ENCODE measurements at regions not wholly inside any gene's neighbourhood (a gene's known extent, or its start where the extent isn't known, plus 50 kb on each side); places are given as distances from the start of the nearest gene placed in this dataset.

GRCh38 chr5:164041105-164041504 is 535.7 kb downstream of the MAT2B start:
- no peaks in the 10 kb centered on the region for H3K4me1 ChIP-seq (ENCODE audit: insufficient read depth)
- H3K9me2 ChIP-seq (ENCODE audit: insufficient read depth): no peaks in the 10 kb centered on the region
- no peaks in the 10 kb centered on the region for H3K36me3 ChIP-seq (ENCODE audit: low read depth)
- 39 to 71% methylated on average over 1 of the region's 1 CpG for WGBS, 2 experiments (ENCODE audit: low coverage in 1 of 2, low lambda C conversion rate in 2 of 2, missing lambda C conversion rate in 2 of 2)
- H4K20me1 ChIP-seq (ENCODE audit: insufficient read depth): no peaks in the 10 kb centered on the region
- no peaks in the 10 kb centered on the region for H3K79me2 ChIP-seq (ENCODE audit: insufficient read depth)
- in situ Hi-C loops (cut with MboI): loop anchor here (25.0 kb wide), 1 partner anchor 1171 kb away; no protein-coding TSS in a partner anchor
- TF ChIP-seq EZH2 (IDR thresholded peaks at IDR 0.05; ENCODE audit: insufficient read depth, poor library complexity, severe bottlenecking) (no peak), EZH2phosphoT487 (IDR thresholded peaks at IDR 0.05; ENCODE audit: insufficient read depth, low read depth) (no peak)
- no peak overlapping the region for H3K4me3 ChIP-seq
- no peak overlapping the region for H2AFZ ChIP-seq
- H3K9ac ChIP-seq: no peak overlapping the region
- H3K9me3 ChIP-seq (ENCODE audit: low read depth): no peaks in the 10 kb centered on the region
- H3K27me3 ChIP-seq (replicated peaks; ENCODE audit: insufficient read depth): no peaks in the 10 kb centered on the region
- no peak for DNase-seq
- H3K4me2 ChIP-seq (ENCODE audit: unreplicated experiment): no peak overlapping the region
- no peaks in the 10 kb centered on the region for H3F3A ChIP-seq (ENCODE audit: insufficient read depth)
- H3K27ac ChIP-seq: no peak overlapping the region

DNA sequence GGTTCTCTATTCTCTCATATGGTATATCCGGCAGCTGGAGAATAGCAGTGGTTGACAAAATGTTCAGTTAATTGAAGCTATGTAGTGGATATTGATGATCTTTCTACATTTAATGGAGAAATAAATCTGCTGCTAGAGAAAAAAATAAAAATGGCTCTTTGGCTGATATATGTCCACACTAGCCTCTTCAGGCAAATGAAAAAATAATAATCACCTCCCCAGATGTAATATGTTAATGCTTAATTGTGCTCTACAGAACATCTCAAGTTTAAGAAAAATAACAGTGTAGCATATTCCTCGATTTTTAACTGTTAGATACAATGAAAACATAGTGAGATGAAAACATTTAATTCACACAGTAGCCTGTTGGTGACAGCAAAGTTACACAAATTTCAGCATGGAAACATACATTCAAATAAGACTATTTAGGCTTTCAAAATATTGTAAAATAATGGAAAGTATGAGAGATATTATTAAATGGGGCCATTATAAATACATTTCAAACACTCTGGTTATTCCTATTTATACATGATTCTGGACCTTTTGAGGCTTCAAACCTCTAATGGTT is 543.0 kb downstream of the MAT2B start:
- Histone ChIP-seq H3K79me2 (ENCODE audit: insufficient read depth) (no peaks in the 10 kb centered on the region), H3K9ac (no peak overlapping the region), H2AFZ (no peak overlapping the region), H3K36me3 (ENCODE audit: low read depth) (no peaks in the 10 kb centered on the region), H3K27me3 (replicated peaks; ENCODE audit: insufficient read depth) (no peaks in the 10 kb centered on the region), H3K9me3 (ENCODE audit: low read depth) (no peaks in the 10 kb centered on the region), H3K4me2 (ENCODE audit: unreplicated experiment) (no peak overlapping the region), H3K4me3 (no peak overlapping the region), H3K27ac (no peak overlapping the region), H3K4me1 (ENCODE audit: insufficient read depth) (no peaks in the 10 kb centered on the region), H4K20me1 (ENCODE audit: insufficient read depth) (no peaks in the 10 kb centered on the region), H3F3A (ENCODE audit: insufficient read depth) (no peaks in the 10 kb centered on the region), H3K9me2 (ENCODE audit: insufficient read depth) (no peaks in the 10 kb centered on the region)
- TF ChIP-seq EZH2phosphoT487 (IDR thresholded peaks at IDR 0.05; ENCODE audit: insufficient read depth, low read depth): no peak
- no peak for TF ChIP-seq EZH2 (IDR thresholded peaks at IDR 0.05; ENCODE audit: insufficient read depth, poor library complexity, severe bottlenecking)
- WGBS, 2 experiments (ENCODE audit: low coverage in 1 of 2, low lambda C conversion rate in 2 of 2, missing lambda C conversion rate in 2 of 2): 20 to 29% methylated on average over 2 of the region's 2 CpGs
- DNase-seq: no peak
- in situ Hi-C loops (cut with MboI): loop anchor here (25.0 kb wide), 1 partner anchor 1164 kb away; no protein-coding TSS in a partner anchor

- no peaks in the 10 kb centered on the region for H3F3A ChIP-seq (ENCODE audit: insufficient read depth)
- H3K9me2 ChIP-seq (ENCODE audit: insufficient read depth): no peaks in the 10 kb centered on the region
- 10 to 14% methylated on average over 1 of the region's 1 CpG for WGBS, 2 experiments (ENCODE audit: low coverage in 1 of 2, low lambda C conversion rate in 2 of 2, missing lambda C conversion rate in 2 of 2)
- H3K9me3 ChIP-seq (ENCODE audit: low read depth): no peaks in the 10 kb centered on the region
- H2AFZ ChIP-seq: no peak overlapping the region
- in situ Hi-C loops (cut with MboI): no loop called here
- H3K27me3 ChIP-seq (replicated peaks; ENCODE audit: insufficient read depth): no peaks in the 10 kb centered on the region
- TF ChIP-seq EZH2phosphoT487 (IDR thresholded peaks at IDR 0.05; ENCODE audit: insufficient read depth, low read depth): no peak
- no peak for TF ChIP-seq EZH2 (IDR thresholded peaks at IDR 0.05; ENCODE audit: insufficient read depth, poor library complexity, severe bottlenecking)
- no peaks in the 10 kb centered on the region for H3K4me1 ChIP-seq (ENCODE audit: insufficient read depth)
- H3K27ac ChIP-seq: no peak overlapping the region
- H3K9ac ChIP-seq: no peak overlapping the region
- no peaks in the 10 kb centered on the region for H3K79me2 ChIP-seq (ENCODE audit: insufficient read depth)
- no peak for DNase-seq
- H4K20me1 ChIP-seq (ENCODE audit: insufficient read depth): no peaks in the 10 kb centered on the region
- no peaks in the 10 kb centered on the region for H3K36me3 ChIP-seq (ENCODE audit: low read depth)
- no peak overlapping the region for H3K4me2 ChIP-seq (ENCODE audit: unreplicated experiment)
- no peak overlapping the region for H3K4me3 ChIP-seq
Measured at GRCh38 chr5:164051745-164052144, 546.3 kb downstream of the MAT2B start.

GRCh38 chr5:164052536-164053093 is 547.2 kb downstream of the MAT2B start:
- no peaks in the 10 kb centered on the region for H3K79me2 ChIP-seq (ENCODE audit: insufficient read depth)
- H3K9me2 ChIP-seq (ENCODE audit: insufficient read depth): no peaks in the 10 kb centered on the region
- no peaks in the 10 kb centered on the region for H3K36me3 ChIP-seq (ENCODE audit: low read depth)
- no peak overlapping the region for H3K4me3 ChIP-seq
- H3K9me3 ChIP-seq (ENCODE audit: low read depth): no peaks in the 10 kb centered on the region
- no peak for TF ChIP-seq EZH2 (IDR thresholded peaks at IDR 0.05; ENCODE audit: insufficient read depth, poor library complexity, severe bottlenecking)
- no peak for TF ChIP-seq EZH2phosphoT487 (IDR thresholded peaks at IDR 0.05; ENCODE audit: insufficient read depth, low read depth)
- H3K4me2 ChIP-seq (ENCODE audit: unreplicated experiment): no peak overlapping the region
- H3K4me1 ChIP-seq (ENCODE audit: insufficient read depth): no peaks in the 10 kb centered on the region
- DNase-seq: no peak
- no peak overlapping the region for H3K9ac ChIP-seq
- in situ Hi-C loops (cut with MboI): no loop called here
- H3F3A ChIP-seq (ENCODE audit: insufficient read depth): no peaks in the 10 kb centered on the region
- no peaks in the 10 kb centered on the region for H3K27me3 ChIP-seq (replicated peaks; ENCODE audit: insufficient read depth)
- H2AFZ ChIP-seq: no peak overlapping the region
- no peaks in the 10 kb centered on the region for H4K20me1 ChIP-seq (ENCODE audit: insufficient read depth)
- 23 to 33% methylated on average over 3 of the region's 3 CpGs for WGBS, 2 experiments (ENCODE audit: low coverage in 1 of 2, low lambda C conversion rate in 2 of 2, missing lambda C conversion rate in 2 of 2)
- H3K27ac ChIP-seq: no peak overlapping the region
